HG03095 (cell line): ENCODE measurements at regions not wholly inside any gene's neighbourhood (a gene's known extent, or its start where the extent isn't known, plus 50 kb on each side); places are given as distances from the start of the nearest gene placed in this dataset.
"Not testable (repeated sequence)": the region's sequence is repeated elsewhere in the genome, so short reads cannot be mapped to it uniquely, and the experiment has no call there.

ENCODE experiments used
- ATAC-seq: cut with Tn5 transposase; IDR thresholded peaks from one replicate; pipeline ENCODE4 v1.9.1; 2021; ENCODE audit warnings: moderate library complexity; ENCODE audit not compliant: unreplicated experiment

GRCh38 chr1:197985351-197985750 is 68.2 kb downstream of the LHX9 start:
- no peak for ATAC-seq

DNA sequence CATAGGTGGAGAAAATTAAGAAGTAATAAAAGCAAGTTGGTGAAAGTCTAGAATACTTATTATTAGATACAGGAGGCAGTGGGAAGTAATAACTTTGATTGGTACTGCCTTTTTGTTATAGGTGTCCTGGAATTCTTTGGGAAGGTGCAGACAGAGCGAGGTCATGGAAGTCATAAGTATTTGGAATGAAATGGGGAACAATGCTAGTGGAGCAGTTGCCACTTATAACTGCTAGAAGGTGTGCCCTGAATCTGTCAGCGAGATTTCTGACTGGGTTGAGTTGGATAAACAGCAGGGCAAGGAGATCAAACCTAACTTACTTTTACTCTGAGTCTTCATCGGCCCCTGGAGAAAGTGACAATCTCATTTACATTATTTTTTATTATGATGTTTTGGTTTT is 69.6 kb downstream of the LHX9 start:
- no peak for ATAC-seq

- ATAC-seq, result no peak
These were observed 70.1 kb downstream of the LHX9 start for GRCh38 chr1:197987294-197987693.

DNA sequence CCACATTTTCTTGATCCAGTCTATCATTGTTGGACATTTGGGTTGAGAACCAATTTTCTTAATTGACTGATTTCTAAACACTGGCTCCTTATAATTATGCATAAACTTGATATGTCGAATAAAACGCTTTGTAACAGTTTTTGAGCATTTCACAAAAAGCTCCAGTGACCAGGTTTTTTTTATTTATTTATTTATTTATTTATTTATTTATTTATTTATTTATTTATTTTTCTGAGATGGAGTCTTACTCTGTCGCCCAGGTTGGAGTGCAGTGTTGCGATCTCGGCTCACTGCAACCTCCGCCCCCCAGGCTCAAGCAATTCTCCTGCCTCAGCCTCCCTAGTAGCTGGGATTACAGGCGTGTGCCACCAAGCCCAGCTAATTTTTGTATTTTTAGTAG is 71.4 kb downstream of the LHX9 start:
- ATAC-seq, result not testable (repeated sequence)

DNA sequence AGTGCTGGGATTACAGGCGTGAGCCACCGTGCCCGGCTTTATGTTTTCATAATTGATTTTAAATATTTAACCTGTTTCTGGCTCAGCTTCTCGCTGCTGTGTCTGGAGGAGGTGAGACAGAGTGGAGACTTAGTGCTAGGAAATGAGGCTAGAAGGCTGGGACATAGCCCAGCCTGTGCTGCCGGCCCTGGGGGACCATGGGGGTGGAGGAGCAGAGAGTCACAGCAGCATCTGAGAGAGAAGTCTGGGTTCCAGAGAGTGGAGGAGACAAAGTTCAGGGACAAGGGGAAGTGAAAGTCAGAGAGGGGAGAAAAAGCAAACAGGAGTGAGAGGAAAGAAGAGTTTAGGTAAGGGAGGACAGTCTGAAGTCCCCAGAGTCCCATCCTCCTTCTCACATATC is 71.9 kb downstream of the LHX9 start:
- no peak for ATAC-seq

DNA sequence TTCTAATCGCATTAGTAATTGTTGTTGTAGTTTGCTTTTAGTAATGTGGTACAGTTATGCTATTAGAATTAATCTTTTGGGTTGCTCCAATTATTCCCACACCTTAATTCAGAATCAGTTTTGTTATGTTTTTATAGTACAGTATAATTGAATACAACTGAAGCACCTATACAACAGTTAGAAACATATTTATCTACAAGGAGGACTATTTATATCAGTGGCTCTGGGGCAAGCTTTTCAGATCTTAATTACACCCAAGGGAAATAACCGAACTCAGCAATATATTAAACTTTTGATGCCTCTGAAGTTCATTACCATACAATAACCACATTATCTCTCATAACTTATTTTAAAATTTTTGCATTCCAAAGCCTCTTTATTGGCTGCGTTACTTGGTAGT is 74.4 kb downstream of the LHX9 start:
- no peak for ATAC-seq

DNA sequence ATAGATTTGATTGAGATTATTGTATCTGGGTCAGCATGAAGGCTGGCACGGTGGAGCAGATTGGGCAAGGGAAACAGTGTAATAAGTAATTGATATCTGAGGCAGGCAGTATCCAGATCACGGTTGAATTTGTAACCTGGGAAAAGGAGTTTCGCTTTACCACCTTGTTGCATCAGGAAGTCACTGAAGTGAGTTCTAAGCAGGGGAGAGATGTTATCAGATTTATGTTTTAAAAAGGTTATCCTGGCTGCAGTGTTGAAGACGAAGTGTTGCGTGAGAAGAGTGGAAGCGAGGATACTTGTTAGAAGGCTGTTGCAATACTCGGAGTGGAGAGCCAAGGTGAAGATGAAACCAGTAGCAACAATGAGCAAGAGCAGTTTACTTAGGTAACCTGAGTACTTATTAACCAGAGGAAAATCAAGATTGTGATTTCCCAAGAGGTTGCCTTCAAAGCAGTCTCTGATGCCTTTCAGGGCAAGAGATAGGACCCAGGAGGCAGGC is 77.8 kb downstream of the LHX9 start:
- no peak for ATAC-seq

- no peak for ATAC-seq
These were observed 78.5 kb downstream of the LHX9 start for GRCh38 chr1:197995408-197996258.

- ATAC-seq, result not testable (repeated sequence)
These were observed 79.0 kb downstream of the LHX9 start for GRCh38 chr1:197996259-197996512.

GRCh38 chr1:197998110-197998509 is 80.9 kb downstream of the LHX9 start:
- ATAC-seq, result no peak

- no peak for ATAC-seq
These were observed 84.7 kb downstream of the LHX9 start for GRCh38 chr1:198001776-198002408.

GRCh38 chr1:198003468-198003867 is 86.3 kb downstream of the LHX9 start:
- ATAC-seq, result no peak

DNA sequence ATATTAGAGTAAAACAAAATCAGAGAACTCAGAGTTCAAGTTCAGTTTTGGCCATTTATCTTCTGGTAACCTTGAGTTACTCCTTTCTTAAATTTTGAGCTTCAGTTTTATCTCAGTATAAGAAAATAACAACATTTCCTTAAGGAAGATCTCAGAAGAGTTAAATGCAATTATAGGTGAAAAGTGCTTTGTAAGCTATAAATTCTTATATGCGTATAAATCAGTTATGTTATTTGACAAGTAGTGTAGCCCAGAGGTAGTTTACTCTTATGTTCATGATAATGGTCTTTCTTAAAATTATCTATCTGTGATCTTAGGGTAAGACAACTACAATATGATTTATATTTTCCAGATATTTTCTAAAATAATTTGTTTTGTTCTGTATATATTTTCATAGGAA is 89.8 kb downstream of the LHX9 start:
- no peak for ATAC-seq

DNA sequence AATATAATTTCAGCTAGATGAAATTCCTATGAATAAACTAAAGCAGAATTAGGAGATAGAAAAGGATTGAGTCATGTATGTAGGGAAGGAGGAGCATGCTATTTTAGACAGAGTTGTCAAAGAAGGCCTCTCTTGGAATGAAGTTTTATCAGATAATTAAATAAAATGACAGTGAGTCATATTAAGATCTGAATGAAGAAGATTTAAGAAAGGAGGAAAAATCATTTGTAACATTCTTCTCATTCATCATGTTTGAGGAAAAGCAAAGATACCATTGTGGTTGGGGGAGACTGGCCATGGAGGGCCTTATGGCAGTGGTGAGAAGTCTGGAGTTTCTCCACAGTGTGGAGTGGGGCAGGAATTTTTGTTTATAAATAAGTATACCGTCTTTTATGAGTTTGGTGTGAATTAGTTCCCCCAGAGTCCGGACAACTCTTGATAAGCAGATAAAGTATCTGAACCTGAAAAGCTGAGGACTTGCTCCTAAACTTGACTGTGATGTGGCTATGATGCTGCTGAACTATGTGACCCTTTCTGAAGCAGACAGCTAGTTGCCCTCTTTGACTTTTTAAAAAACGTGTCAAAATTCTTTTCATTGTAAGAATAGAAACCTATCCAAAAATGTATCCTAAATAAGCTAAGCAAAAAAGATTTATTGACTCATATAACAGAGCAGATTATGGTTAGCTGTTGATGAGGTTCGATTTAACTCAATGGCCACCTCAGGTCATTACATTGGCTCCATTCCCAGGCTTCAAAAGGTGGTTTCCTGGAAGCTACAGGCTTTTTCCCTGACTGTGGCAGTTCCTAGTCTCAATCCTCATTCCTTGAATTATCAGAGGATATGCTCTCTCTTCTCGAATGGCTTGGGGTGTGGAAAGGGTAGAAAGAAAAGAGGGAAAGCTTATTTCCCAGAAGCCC is 90.8 kb downstream of the LHX9 start:
- ATAC-seq, result no peak

- ATAC-seq, result no peak
These were observed 97.2 kb downstream of the LHX9 start for GRCh38 chr1:198014355-198014754.

GRCh38 chr1:198015309-198015708 is 98.1 kb downstream of the LHX9 start:
- ATAC-seq, result no peak

GRCh38 chr1:198018529-198018928 is 101.4 kb downstream of the LHX9 start:
- ATAC-seq, result no peak

DNA sequence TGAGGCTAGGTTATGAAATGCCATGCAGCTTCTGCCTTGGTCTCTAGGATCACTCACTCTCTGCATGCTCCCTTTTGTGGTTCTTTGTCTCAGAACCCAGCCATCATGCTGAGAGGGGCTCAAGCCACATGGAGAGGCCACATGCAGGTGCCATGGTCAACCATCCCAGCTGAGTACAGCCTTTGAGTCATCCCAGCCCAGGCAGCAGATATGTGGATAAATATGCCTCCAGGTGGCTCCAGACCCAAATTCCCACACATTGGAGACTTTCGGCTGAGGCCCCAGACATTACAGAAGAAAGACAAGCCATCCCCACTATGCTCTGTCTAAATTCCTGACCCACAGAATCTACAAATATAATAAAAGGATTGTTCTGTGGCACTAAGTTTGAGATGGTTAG is 102.0 kb downstream of the LHX9 start:
- no peak for ATAC-seq

DNA sequence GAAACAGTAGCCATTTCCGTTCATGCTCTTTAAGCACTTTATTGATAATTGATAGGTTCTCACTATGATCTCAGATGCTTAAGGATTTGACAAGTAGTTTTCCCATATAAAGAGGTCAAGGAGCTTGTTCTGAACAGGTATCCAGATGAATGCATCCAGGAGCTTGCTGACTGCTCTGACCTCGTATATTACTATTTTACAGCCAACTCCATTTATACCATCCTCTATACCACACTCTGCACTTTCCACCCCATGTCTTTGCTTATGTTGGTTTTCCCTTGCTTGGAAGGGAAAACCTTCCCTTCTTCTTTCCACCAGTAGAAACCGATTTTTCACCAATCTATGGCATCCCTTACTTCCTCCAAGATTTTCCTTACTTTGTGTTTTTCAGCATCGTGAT is 107.2 kb downstream of the LHX9 start:
- ATAC-seq, result no peak

DNA sequence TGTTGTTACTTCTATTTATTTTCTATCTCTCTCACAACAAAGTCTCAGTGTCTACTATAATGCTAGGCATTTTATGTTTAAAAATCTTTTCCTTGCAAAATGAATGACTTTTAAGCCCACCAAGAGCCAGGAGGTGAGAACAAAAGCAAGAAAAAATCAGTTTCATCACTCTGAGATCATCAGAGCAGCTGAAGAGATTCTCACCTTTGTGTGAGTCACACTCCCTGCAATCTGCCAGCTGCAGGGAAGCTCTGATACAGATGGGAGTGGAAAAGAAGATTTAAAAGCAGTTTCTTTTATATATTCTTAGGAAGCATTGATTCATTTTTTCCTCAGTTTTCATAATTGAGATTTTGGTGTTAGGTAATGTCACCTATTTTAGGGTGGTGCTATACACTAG is 107.6 kb downstream of the LHX9 start:
- no peak for ATAC-seq

DNA sequence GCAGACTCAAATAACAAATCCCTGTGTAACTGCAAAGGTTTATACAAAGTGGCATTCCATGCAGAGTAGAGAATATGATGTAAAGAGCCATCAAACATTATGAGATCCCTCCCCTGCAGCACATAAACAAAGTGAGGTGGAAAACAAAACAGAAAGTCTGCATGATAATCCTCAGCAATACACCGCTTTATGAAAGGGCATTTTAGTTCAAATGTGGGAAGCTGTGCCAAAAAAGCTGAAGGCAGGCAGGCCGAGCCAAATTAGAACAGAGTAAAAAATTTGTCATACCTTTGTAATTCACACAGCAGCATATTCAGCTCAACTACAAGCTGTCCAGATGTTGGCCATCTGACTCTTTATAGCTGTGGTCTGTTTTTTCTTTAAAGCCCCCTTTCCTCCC is 113.5 kb downstream of the LHX9 start:
- ATAC-seq, result no peak

DNA sequence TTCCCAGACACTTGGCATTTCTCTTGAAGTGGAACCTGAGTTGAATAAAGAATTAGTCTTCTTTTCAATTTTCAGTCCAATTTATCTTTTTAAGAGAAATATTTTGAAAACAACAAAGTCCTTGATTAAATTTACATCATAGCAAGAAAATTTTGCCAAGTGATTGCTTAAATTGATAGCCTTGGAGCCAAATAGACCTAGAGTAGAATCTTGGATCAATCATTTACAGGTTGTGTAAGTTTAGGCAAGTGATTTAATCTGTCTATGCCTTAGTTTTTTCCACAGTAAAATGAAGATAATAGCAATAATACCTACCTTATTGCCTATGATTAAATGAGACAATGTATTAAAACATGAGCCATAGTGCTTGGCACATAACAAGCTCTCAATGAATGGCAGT is 113.9 kb downstream of the LHX9 start:
- ATAC-seq, result no peak
